ENCODE measurements at regions not wholly inside any gene's neighbourhood (a gene's known extent, or its start where the extent isn't known, plus 50 kb on each side); places are given as distances from the start of the nearest gene placed in this dataset.

GRCh38 chr11:123365955-123366354 lies 64.1 kb upstream of the GRAMD1B start:
- TF ChIP-seq GATA2 (IDR thresholded peaks at IDR 0.05; ENCODE audit: low read depth, low read length) (no peak), GATA3 (IDR thresholded peaks at IDR 0.05; ENCODE audit: low read depth, low read length) (no peak)
